ENCODE measurements at regions not wholly inside any gene's neighbourhood (a gene's known extent, or its start where the extent isn't known, plus 50 kb on each side); places are given as distances from the start of the nearest gene placed in this dataset.

GRCh38 chr7:119515214-119515613 is 757.8 kb upstream of the KCND2 start:
- TF ChIP-seq POLR2A (IDR thresholded peaks at IDR 0.05) (no peak), CTCF (IDR thresholded peaks at IDR 0.05) (no peak)
